22Rv1 (cell line): ENCODE measurements at regions not wholly inside any gene's neighbourhood (a gene's known extent, or its start where the extent isn't known, plus 50 kb on each side); places are given as distances from the start of the nearest gene placed in this dataset.

ENCODE experiments used
- H3K27ac ChIP-seq: fragments of 450-650 bp; 2 replicates; pipeline ENCODE4 v1.5.1; 2017
- ZFX ChIP-seq: fragments of 450-650 bp; IDR thresholded peaks from 2 replicates; pipeline ENCODE4 v1.6.1; 2017; ENCODE audit warnings: antibody characterized with exemption, borderline replicate concordance
- TF ChIP-seq, protein P1 (sequence below): fragments of 450-650 bp; IDR thresholded peaks from 2 replicates; pipeline ENCODE4 v1.5.1; 2017; ENCODE audit warnings: mild to moderate bottlenecking

DNA sequence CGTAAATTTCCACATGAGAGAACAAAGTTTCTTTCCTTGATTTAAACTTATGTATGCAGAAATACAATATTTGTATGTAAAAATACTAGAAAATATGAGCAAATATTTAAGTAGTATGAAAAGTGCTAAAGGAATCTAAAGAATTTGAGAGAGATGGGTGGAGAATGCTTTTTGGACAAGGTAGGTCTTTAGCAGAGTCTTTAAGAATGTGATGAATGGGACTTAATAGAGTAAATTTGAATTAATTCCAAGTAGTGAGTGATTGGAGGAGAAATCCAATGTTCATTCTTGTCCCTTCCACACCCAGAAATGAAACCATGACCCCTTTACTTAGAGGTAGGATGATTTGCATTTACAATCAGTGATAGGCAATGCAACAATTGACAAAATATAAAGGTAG lies 570.9 kb upstream of the ZFP42 start:
- TF ChIP-seq, protein P1, sequence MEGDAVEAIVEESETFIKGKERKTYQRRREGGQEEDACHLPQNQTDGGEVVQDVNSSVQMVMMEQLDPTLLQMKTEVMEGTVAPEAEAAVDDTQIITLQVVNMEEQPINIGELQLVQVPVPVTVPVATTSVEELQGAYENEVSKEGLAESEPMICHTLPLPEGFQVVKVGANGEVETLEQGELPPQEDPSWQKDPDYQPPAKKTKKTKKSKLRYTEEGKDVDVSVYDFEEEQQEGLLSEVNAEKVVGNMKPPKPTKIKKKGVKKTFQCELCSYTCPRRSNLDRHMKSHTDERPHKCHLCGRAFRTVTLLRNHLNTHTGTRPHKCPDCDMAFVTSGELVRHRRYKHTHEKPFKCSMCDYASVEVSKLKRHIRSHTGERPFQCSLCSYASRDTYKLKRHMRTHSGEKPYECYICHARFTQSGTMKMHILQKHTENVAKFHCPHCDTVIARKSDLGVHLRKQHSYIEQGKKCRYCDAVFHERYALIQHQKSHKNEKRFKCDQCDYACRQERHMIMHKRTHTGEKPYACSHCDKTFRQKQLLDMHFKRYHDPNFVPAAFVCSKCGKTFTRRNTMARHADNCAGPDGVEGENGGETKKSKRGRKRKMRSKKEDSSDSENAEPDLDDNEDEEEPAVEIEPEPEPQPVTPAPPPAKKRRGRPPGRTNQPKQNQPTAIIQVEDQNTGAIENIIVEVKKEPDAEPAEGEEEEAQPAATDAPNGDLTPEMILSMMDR: no peak
- no peak for TF ChIP-seq ZFX
- H3K27ac ChIP-seq: no peak overlapping the region

DNA sequence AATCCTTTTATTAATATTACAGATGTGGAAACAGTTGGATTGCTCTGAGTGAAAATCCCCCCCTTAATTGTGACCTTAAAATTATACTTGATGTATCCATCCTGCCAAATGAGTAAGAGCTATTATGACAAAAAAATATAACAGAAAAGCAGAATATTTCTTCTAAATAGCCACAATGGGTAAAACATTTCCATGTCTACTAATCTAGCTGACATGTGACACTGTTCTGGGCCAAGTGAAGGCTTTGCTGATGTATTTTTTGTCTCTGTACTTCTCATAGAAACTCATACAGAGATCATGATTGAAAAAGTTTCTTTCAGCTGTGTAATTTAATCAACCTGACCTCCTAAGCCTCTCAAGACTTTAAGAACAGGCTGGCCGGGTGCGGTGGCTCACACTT lies 569.1 kb upstream of the ZFP42 start:
- TF ChIP-seq ZFX: no peak
- TF ChIP-seq, protein P1: no peak
- no peak overlapping the region for H3K27ac ChIP-seq

DNA sequence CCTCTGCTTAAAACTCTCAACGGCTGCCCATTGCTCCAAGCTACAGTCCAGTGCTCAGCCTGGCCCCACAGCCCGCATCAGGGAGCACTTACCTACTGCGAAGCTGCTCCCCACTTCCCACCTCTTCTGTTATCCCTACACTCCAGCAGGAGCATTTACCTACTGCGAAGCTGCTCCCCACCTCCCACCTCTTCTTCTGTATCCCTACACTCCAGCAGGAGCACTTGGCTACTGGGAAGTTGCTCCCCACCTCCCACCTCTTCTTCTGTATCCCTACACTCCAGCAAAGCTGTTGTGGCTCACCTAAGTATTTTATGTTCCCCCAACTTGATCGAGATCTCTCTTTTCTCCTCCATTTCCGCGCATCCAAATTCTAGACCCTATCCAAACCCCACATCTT lies 563.3 kb upstream of the ZFP42 start:
- TF ChIP-seq, protein P1: no peak
- no peak for TF ChIP-seq ZFX
- H3K27ac ChIP-seq: no peak overlapping the region

DNA sequence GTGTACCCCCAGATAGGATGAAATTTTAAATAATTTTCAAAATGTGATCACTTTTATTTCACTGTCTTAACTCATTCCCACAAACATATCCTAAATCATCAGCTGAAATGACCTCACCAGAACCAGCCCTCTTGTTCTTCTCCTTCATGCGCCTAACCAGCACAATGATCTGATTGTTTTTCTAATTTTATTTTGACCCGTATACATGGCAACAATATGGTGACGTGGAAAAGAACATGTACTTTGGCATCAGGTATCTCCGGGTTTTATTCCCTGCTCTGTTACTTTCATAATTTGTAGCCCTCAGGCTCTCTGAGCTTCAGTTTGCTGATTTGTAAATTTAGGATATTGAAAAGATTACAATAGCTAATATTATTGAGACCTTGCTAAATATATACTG lies 562.4 kb upstream of the ZFP42 start:
- TF ChIP-seq ZFX: no peak
- TF ChIP-seq, protein P1: no peak
- H3K27ac ChIP-seq: no peak overlapping the region

DNA sequence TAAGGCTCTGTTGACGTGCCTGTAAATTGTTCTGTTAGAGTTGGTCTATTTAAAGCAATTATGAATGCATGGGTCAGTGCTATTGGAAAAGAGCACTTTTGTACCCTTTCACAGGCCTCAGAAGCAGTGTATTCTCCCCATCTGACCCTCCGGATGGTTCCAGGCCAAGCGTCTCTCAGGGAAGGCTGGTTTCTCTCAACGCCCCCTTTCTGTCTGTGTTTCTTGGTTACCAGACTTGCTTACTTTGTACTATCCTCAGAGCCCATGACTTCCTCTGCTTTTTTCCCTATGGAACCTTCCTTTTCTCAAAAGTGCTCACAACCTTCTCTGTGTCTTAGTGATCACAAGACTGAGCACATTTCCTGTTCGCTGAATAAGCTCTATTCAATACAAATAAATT lies 559.3 kb upstream of the ZFP42 start:
- no peak overlapping the region for H3K27ac ChIP-seq
- TF ChIP-seq ZFX: no peak
- TF ChIP-seq, protein P1: no peak

DNA sequence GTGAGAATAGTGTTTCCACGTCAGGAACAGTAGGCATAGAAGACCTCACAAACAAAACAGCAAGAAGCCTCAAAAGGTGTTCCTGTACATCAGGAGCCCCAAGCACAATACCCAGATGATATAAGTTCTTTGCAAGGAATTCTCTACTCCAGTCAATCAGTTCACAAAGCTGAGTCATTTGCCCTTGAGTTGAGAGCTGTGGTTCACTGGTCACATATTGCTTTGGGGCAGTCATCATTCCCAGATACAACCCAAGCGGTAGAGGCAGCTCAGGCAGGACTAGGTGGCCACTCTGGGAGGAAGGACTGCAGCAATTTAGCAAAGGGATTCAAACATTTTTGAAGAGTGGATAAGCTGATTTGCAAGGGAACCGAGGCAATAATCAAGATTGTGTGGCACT lies 551.5 kb upstream of the ZFP42 start:
- TF ChIP-seq, protein P1: no peak
- TF ChIP-seq ZFX: no peak
- no peak overlapping the region for H3K27ac ChIP-seq

DNA sequence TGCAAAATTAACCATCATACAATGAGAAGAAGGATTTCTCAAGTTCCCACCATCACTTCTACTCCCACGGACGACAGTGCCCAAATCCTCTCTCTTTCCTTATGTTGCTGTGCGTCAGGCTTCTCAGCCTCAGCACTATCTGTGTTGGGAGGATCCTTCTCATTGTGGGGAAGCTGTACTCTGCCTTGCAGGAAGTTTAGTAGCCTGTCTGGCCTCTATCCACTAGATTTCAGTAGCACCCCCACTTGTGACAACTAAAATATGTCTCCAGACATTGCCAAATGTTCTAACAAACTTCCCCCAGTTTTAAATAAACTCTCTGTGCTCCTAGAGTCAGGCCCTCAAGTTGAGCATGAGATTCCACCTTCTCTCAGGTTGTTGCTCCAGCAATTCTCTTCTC lies 545.9 kb upstream of the ZFP42 start:
- no peak for TF ChIP-seq ZFX
- TF ChIP-seq, protein P1: no peak
- H3K27ac ChIP-seq: no peak overlapping the region
